Aorta (tissue), 5 donors: ENCODE measurements at regions not wholly inside any gene's neighbourhood (a gene's known extent, or its start where the extent isn't known, plus 50 kb on each side); places are given as distances from the start of the nearest gene placed in this dataset.

Experiments used
- ATAC-seq: fragments of 200-7000 bp; cut with Tn5 transposase; one replicate; pipeline ENCODE4 v1.9.1; 2022; ENCODE audit warnings: moderate library complexity; ENCODE audit not compliant: low FRiP score
- DNase-seq, 2 donors: peaks; one replicate each; pipeline ENCODE4 v3.0.0-alpha.2; 2020
- H3K27ac ChIP-seq, 2 donors: one replicate each; pipeline ENCODE4 v1.5.1; 2013; ENCODE audit warnings: low read length in 2 of 2, mild to moderate bottlenecking in 2 of 2, moderate library complexity in 2 of 2, control low read depth in 1 of 2, inconsistent platforms in 1 of 2, low read depth in 1 of 2
- H3K27me3 ChIP-seq, 2 donors: one replicate each; pipeline ENCODE4 v1.6.1; 2013; ENCODE audit warnings: control low read depth in 1 of 2, low read length in 1 of 2, mild to moderate bottlenecking in 1 of 2, moderate library complexity in 1 of 2; ENCODE audit not compliant: insufficient read depth in 2 of 2, control insufficient read depth in 1 of 2
- H3K36me3 ChIP-seq, 2 donors: one replicate each; pipeline ENCODE4 v1.6.1; 2013; ENCODE audit warnings: control low read depth in 1 of 2, low read length in 1 of 2, mild to moderate bottlenecking in 1 of 2; ENCODE audit not compliant: insufficient read depth in 2 of 2, control insufficient read depth in 1 of 2
- H3K4me1 ChIP-seq, 2 donors: one replicate each; pipeline ENCODE4 v1.6.1; 2013; ENCODE audit warnings: low read length in 2 of 2, control low read depth in 1 of 2, mild to moderate bottlenecking in 1 of 2, moderate library complexity in 1 of 2; ENCODE audit not compliant: insufficient read depth in 2 of 2, control insufficient read depth in 1 of 2
- H3K4me3 ChIP-seq, 2 donors: one replicate each; pipeline ENCODE4 v1.5.1; 2013; ENCODE audit warnings: low read length in 2 of 2, control low read depth in 1 of 2, mild to moderate bottlenecking in 1 of 2
- H3K9me3 ChIP-seq: one replicate; pipeline ENCODE4 v1.6.1; 2013; ENCODE audit warnings: mild to moderate bottlenecking, low read length; ENCODE audit not compliant: control insufficient read depth
- WGBS, 2 donors: extraction: QIAGEN DNeasy Blood & Tissue Kit; methylation state at CpG; one replicate each; pipeline ENCODE4 v1.1.7; 2013; 5-methylcytosine and 5-hydroxymethylcytosine counted together
- intact Hi-C, 2 donors: fragments of 100-400 bp; cut with DNase I; formaldehyde crosslinking; loops; one replicate each; pipeline versions ENCODE4 v1.14.2 to v1.15.0; 2022
- donor health status: healthy with polysubstance abuse.
- donor health status: Bipolar disorder and iron deficiency.
- donor health status: DM: no; HTN: no; CAD: no.
- donor health status: DM: no; HTN: no; CAD: no.
- donor health status: DM: yes; HTN: yes; CAD: no.

GRCh38 chr4:153090670-153091385, 113.4 kb upstream of the TRIM2 start:
- ATAC-seq, result no peak
- intact Hi-C loops, result no loop called here

GRCh38 chr4:153093396-153093795, 110.8 kb upstream of the TRIM2 start:
- ATAC-seq (no peak), DNase-seq (no peak)
- no peaks in the 10 kb centered on the region for H3K4me1 ChIP-seq
- H3K27ac ChIP-seq, result no peak overlapping the region
- H3K36me3 ChIP-seq, result no peaks in the 10 kb centered on the region
- intact Hi-C loops, result no loop called here
- peaks cover 2% of the 10 kb centered on the region for H3K9me3 ChIP-seq
- no peak overlapping the region for H3K4me3 ChIP-seq
- H3K27me3 ChIP-seq, result no peaks in the 10 kb centered on the region
- WGBS, 2 donors, result 23 to 44% methylated on average over 1 of the region's 1 CpG

More at GRCh38 chr4:153090670-153091385, 113.4 kb upstream of the TRIM2 start:
- Histone ChIP-seq H3K9me3 (peaks cover 2% of the 10 kb centered on the region), H3K4me3 (no peak overlapping the region), H3K27me3 (no peaks in the 10 kb centered on the region), H3K36me3 (no peaks in the 10 kb centered on the region), H3K4me1 (no peaks in the 10 kb centered on the region), H3K27ac (no peak overlapping the region)
- no peak for DNase-seq
- 96% methylated on average over 6 of the region's 6 CpGs for WGBS, 2 donors

- ATAC-seq (no peak), DNase-seq (no peak)
- H3K9me3 ChIP-seq, result peaks cover 2% of the 10 kb centered on the region
- H3K4me3 ChIP-seq, result no peak overlapping the region
- H3K27ac ChIP-seq, result no peak overlapping the region
- H3K27me3 ChIP-seq, result no peaks in the 10 kb centered on the region
- 57 to 75% methylated on average over 4 of the region's 4 CpGs for WGBS, 2 donors
- intact Hi-C loops, result no loop called here
- no peaks in the 10 kb centered on the region for H3K36me3 ChIP-seq
- H3K4me1 ChIP-seq, result no peaks in the 10 kb centered on the region
Measured at GRCh38 chr4:153093802-153094201, 110.4 kb upstream of the TRIM2 start.

GRCh38 chr4:153094435-153094834, 109.8 kb upstream of the TRIM2 start:
- no peak overlapping the region for H3K4me3 ChIP-seq
- 98% methylated on average over 3 of the region's 3 CpGs for WGBS, 2 donors
- H3K27ac ChIP-seq, result no peak overlapping the region
- no peaks in the 10 kb centered on the region for H3K27me3 ChIP-seq
- peaks cover 2% of the 10 kb centered on the region for H3K9me3 ChIP-seq
- no peaks in the 10 kb centered on the region for H3K4me1 ChIP-seq
- intact Hi-C loops, result no loop called here
- ATAC-seq, result no peak
- no peaks in the 10 kb centered on the region for H3K36me3 ChIP-seq
- no peak for DNase-seq

- no peaks in the 10 kb centered on the region for H3K36me3 ChIP-seq
- peaks cover 2% of the 10 kb centered on the region for H3K9me3 ChIP-seq
- H3K27ac ChIP-seq, result no peak overlapping the region
- ATAC-seq (no peak), DNase-seq (no peak)
- H3K27me3 ChIP-seq, result no peaks in the 10 kb centered on the region
- no peak overlapping the region for H3K4me3 ChIP-seq
- H3K4me1 ChIP-seq, result no peaks in the 10 kb centered on the region
- intact Hi-C loops, result no loop called here
- WGBS, 2 donors, result 86 to 88% methylated on average over 14 of the region's 14 CpGs
Measured at GRCh38 chr4:153095448-153096204, 108.6 kb upstream of the TRIM2 start.

GRCh38 chr4:153096344-153096743, 107.9 kb upstream of the TRIM2 start:
- H3K36me3 ChIP-seq, result no peaks in the 10 kb centered on the region
- ATAC-seq (no peak), DNase-seq (no peak)
- no peaks in the 10 kb centered on the region for H3K27me3 ChIP-seq
- H3K4me3 ChIP-seq, result no peak overlapping the region
- no peaks in the 10 kb centered on the region for H3K4me1 ChIP-seq
- no peak overlapping the region for H3K27ac ChIP-seq
- intact Hi-C loops, result no loop called here
- WGBS, 2 donors, result 88 to 91% methylated on average over 3 of the region's 3 CpGs
- H3K9me3 ChIP-seq, result peaks cover 2% of the 10 kb centered on the region

GRCh38 chr4:153098427-153098826, 105.8 kb upstream of the TRIM2 start:
- Histone ChIP-seq H3K4me3 (no peak overlapping the region), H3K9me3 (no peaks in the 10 kb centered on the region), H3K4me1 (no peaks in the 10 kb centered on the region), H3K27me3 (no peaks in the 10 kb centered on the region), H3K36me3 (no peaks in the 10 kb centered on the region), H3K27ac (no peak overlapping the region)
- DNase-seq, result no peak
- intact Hi-C loops, result no loop called here
- ATAC-seq, result no peak
- WGBS, 2 donors, result 52% methylated on average over 3 of the region's 3 CpGs

GRCh38 chr4:153099391-153100140, 104.7 kb upstream of the TRIM2 start:
- H3K9me3 ChIP-seq, result no peaks in the 10 kb centered on the region
- 91 to 94% methylated on average over 3 of the region's 3 CpGs for WGBS, 2 donors

More at GRCh38 chr4:153099391-153100140, 104.7 kb upstream of the TRIM2 start:
- ATAC-seq (no peak), DNase-seq (no peak)
- H3K27me3 ChIP-seq, result no peaks in the 10 kb centered on the region
- no peak overlapping the region for H3K4me3 ChIP-seq
- intact Hi-C loops, result no loop called here
- no peaks in the 10 kb centered on the region for H3K4me1 ChIP-seq
- no peaks in the 10 kb centered on the region for H3K36me3 ChIP-seq
- no peak overlapping the region for H3K27ac ChIP-seq
